Sigmoid colon (tissue), 3 donors: ENCODE measurements at regions not wholly inside any gene's neighbourhood (a gene's known extent, or its start where the extent isn't known, plus 50 kb on each side); places are given as distances from the start of the nearest gene placed in this dataset.

ENCODE experiments used
- CTCF ChIP-seq, 4 experiments: fragments of 450-650 bp in 3 of 4; fragments of 200-600 bp in 1 of 4; IDR thresholded peaks; one replicate each; pipeline ENCODE4 v1.5.1; 2016 to 2019; ENCODE audit warnings: antibody characterized with exemption in 4 of 4, mild to moderate bottlenecking in 3 of 4, moderate library complexity in 2 of 4
- POLR2A ChIP-seq, 2 donors: fragments of 450-650 bp; IDR thresholded peaks; one replicate each; pipeline ENCODE4 v1.6.1; 2016; ENCODE audit warnings: antibody characterized with exemption in 2 of 2, mild to moderate bottlenecking in 2 of 2, moderate library complexity in 2 of 2

GRCh38 chr5:2410451-2410850 is 341.0 kb downstream of the IRX2 start:
- TF ChIP-seq CTCF (IDR thresholded peaks at IDR 0.05) (no peak), POLR2A (IDR thresholded peaks at IDR 0.05) (no peak)
